GM21737 (cell line): ENCODE measurements at regions not wholly inside any gene's neighbourhood (a gene's known extent, or its start where the extent isn't known, plus 50 kb on each side); places are given as distances from the start of the nearest gene placed in this dataset.
"Not testable (repeated sequence)": the region's sequence is repeated elsewhere in the genome, so short reads cannot be mapped to it uniquely, and the experiment has no call there.

ENCODE experiments used
- ATAC-seq: cut with Tn5 transposase; IDR thresholded peaks from one replicate; pipeline ENCODE4 v1.9.1; 2021; ENCODE audit warnings: mild to moderate bottlenecking, moderate library complexity; ENCODE audit not compliant: unreplicated experiment

- no peak for ATAC-seq
Measured at GRCh38 chr14:82766123-82766522, 1232.5 kb upstream of the SEL1L start.

DNA sequence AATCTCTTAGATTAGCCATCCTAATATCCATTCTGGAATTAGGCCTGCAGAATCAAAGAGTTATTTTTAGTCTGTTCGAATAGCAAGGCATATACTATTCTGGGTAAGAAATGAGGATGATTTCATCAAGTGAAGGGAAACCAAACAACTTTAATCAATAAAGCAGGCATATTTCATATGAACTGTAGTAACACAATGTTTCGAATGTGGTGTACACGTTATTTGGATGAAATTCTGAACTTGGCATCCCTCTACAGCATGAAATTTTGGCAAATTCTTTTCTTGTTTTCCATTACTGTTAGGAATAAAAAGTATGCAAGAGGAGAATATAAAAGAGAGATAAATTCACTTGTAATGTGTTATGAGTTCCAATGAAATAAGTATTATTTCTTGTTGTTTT is 1233.3 kb upstream of the SEL1L start:
- ATAC-seq: no peak

- no peak for ATAC-seq
Measured at GRCh38 chr14:82776958-82777357, 1243.3 kb upstream of the SEL1L start.

DNA sequence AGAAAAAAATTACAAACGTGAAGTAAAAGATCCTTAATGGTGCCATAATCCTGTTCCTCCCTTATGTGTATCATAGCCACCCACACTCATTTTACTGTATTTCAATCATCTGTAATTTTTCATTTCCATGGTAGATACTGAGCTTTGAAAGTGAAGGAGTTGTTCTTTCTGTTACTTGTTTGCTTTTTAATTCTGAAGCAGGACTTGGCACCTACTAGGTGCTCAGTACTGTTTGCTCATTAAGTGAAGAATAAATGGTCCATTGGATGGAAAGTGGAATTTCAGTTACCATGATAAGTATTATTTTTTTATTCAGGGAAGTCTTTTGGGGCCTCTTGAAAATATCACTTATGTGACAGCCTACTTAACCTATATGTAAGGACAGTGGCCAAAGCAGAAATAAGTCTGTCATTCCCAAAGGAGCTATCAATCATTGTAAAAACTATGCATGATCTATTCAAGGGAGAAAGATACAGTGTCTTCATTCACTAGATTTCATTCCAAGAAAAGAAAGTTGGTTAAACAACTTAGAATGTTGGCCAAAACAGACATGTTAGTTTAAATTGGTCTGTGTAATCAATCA is 1244.4 kb upstream of the SEL1L start:
- ATAC-seq: no peak

GRCh38 chr14:82778601-82779000 is 1244.9 kb upstream of the SEL1L start:
- ATAC-seq: no peak

- no peak for ATAC-seq
Measured at GRCh38 chr14:82779301-82779700, 1245.6 kb upstream of the SEL1L start.

- no peak for ATAC-seq
Measured at GRCh38 chr14:82785756-82786482, 1252.3 kb upstream of the SEL1L start.

DNA sequence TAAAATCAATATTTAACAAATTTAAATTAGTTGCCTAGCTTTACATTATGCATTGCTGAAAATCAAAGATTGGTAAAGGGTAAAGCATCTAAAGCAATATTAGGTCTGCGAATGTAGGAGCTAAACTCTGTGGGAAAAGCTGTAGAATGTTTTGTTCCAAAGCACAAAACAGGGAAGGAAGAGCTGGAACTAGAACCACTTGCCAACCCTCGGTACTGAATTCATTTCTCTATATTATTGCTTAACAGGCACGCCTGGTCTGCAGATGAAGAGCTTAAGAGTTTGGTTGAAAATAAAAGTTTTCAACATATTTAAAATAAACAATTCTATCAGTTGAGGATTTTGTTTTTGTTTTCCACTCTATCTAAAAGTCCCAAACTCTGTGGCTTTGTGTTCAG is 1252.8 kb upstream of the SEL1L start:
- no peak for ATAC-seq

- ATAC-seq: no peak
Measured at GRCh38 chr14:82796086-82796485, 1262.4 kb upstream of the SEL1L start.

DNA sequence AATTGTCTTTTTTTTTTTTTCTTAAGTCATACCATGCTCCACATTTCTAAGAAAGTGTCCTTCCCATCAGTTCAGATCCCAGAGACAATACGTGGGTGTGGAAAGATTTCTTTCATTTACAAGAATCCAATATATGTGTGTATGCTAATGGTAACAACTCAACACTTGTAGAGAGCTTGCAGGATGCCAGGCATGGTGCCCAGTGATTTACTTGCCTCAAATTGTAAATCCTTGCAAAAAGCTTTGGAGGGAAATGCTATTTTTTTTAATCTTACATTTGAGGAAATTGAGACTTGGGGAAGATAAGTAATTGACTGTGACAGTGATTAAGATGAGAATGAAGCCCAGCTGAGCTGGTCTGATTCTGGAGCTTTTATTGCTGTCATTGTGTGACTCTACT is 1264.6 kb upstream of the SEL1L start:
- ATAC-seq: no peak

DNA sequence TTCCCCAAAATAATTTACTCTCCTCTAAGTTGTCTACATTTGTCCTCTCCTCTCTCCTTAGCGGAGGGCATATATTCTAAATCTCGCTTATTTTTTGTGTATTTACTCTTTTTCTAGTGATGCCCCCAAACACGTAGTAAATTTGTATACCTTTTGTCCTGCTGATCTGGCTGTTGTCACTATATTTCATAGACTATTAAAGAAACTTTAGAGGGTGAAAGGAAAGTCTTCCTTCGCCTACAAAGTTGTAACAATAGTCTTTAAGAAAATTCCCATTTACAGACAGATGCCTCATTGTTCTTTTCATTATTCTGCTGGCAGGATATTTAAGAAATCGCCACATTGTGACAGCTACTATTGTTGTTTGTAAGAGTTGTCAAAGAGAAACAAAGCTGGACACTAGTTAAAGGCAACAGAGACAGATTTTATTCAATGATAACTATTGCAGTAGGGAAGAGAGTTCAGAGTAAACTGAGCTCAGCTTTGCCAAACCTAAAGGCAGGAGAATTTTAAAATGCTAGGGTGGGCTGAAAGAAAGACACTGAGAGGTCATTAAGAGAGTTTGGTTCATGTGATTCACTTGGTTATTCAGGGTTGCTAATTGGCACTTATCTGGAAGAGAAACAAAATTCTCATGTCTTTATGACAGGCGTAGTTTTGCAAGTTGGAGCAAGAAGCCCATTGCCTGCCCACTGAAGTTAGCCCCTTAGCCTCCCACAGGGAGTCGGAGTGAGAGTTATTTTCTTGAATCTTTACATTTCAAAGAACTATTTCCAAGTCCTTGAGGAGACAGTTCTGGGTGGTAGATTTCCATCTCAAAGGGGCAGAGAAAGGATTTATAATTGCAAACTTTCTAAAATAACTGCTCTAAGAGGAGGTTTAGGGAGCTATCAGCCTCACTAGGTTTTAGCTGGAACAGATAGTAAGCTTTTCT is 1272.5 kb upstream of the SEL1L start:
- ATAC-seq: no peak

- no peak for ATAC-seq
Measured at GRCh38 chr14:82811246-82811645, 1277.6 kb upstream of the SEL1L start.

- ATAC-seq: not testable (repeated sequence)
Measured at GRCh38 chr14:82814339-82814738, 1280.7 kb upstream of the SEL1L start.

DNA sequence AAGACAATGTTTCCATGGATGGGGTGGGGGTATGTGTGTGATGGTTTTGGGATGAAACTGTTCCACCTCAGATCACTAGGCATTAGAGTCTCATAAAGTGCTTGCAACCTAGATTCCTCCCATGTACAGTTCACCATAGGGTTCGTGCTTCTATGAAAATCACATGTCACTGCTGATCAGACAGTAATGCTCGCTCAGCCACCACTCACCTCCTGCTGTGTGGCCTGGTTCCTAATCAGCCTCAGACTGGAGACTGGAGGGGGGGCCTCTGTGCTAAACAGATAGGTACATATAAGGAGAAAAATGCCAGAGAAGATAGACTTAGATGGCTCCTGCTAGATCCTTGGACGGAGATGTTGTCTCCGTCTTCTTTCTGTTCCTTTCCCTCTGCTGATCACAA is 1296.9 kb upstream of the SEL1L start:
- ATAC-seq: no peak

DNA sequence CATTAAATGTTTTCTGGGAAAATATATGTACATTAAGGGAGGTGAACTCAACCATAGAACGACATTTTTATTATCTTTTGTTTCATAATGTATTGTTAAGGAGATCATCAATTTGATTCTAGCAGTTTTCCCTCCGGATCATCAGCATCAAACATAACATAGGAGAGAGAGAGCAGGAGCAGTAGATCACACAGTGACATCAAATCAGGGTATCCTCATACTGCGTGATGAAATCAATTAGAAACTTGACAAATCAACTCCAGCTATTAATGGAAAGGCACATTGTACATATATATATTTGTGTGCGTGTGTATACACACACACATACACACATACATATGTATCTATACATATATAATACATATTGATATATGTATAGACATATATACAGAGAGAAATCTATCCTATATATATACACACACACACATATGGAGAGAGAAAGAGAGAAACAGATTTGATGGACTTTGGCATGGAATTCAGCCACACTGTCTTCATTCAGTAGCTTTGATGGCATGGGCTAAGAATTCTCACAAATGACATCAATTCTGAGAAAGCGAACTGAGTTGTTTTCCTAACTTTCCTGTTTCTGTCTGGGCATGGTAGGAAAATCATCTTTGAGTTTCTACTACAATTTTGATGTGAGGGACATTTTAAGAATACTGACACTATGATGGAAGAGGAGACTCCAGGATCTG is 1302.8 kb upstream of the SEL1L start:
- ATAC-seq: no peak

- ATAC-seq: no peak
Measured at GRCh38 chr14:82837611-82838140, 1304.0 kb upstream of the SEL1L start.

GRCh38 chr14:82850576-82850975 is 1316.9 kb upstream of the SEL1L start:
- ATAC-seq: no peak

DNA sequence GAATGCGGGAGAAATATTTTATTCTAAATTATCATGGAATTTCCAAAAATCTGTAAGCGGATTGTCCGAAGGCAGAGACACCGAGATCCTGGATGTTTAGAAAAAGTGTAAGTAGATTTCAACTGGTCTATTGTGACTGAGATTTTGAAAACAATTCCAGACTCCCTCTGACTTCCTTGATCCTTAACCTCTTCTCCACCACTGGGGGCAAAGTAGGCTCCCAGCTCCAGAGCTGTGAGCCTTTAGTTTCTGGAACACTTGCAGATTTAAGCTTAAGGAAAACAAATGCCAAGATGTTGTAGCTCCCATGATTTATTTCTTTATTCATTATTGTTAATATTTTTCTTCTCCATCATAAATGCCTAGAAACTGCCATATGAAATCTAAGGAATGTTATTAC is 1320.5 kb upstream of the SEL1L start:
- no peak for ATAC-seq

GRCh38 chr14:82854901-82855300 is 1321.2 kb upstream of the SEL1L start:
- no peak for ATAC-seq

GRCh38 chr14:82855912-82856391 is 1322.3 kb upstream of the SEL1L start:
- ATAC-seq: no peak

- no peak for ATAC-seq
Measured at GRCh38 chr14:82861313-82861712, 1327.7 kb upstream of the SEL1L start.
